HG03175 (cell line): ENCODE measurements at regions not wholly inside any gene's neighbourhood (a gene's known extent, or its start where the extent isn't known, plus 50 kb on each side); places are given as distances from the start of the nearest gene placed in this dataset.

Experiments used
- ATAC-seq: cut with Tn5 transposase; IDR thresholded peaks from one replicate; pipeline ENCODE4 v1.9.1; 2021; ENCODE audit warnings: mild to moderate bottlenecking, moderate library complexity; ENCODE audit not compliant: unreplicated experiment

DNA sequence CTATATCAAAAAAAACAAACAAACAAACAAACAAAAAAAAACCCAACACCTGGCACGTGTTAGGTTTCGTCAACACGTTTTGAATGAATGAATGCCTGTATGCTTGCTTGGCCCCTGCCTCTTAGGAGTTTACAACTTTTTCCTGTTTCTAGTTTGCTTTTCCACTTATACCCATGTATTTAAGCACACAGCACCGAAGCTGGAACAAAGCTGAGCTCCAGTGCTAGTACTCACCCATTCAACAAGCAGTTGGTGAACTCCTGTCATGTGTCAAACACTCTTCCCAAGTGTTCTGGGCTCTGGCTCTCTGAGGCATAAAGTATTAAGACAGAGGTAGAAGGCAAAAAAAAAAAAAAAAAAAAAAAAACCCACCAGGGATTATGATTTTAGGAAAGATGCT lies 599.3 kb downstream of the BUD13 start:
- ATAC-seq = no peak

DNA sequence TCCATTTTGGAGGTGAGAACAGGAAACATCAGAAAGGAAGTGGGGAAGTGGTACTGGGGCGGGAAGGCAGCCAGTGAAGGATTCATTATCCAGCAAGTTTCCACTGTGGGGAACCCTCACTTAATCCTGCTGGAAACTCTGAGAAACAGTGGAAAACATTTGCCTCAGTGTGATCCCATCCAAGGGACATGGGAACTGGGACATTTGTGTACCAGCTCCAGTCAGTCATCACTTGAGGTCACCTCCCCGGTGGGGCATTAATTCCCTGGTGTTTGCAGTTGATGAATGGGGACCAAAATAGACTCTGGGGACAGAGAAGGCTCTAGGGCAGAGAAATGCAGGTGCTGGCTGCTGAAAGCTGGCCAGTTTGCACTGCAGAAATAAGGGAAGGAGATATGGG lies 599.9 kb downstream of the BUD13 start:
- ATAC-seq = no peak

DNA sequence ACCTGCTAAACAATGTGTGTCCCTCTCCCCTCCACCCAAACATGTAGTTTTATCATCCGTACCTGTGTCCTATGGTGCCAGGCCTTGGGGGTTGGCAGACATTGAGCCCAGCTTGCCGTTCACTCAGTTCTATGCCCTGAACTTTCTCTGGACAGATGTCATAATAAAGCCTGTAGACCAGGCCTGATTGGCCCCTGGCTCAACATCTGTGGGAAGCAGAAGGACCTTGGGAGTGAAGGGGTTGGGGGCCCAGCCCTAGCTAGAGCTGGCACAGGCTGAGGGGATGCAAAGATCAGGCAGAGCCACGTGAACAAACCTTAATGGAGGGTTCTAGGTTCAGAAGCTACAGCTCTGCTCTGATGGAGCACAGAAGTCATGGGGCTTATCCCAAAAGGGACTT lies 600.6 kb downstream of the BUD13 start:
- no peak for ATAC-seq

DNA sequence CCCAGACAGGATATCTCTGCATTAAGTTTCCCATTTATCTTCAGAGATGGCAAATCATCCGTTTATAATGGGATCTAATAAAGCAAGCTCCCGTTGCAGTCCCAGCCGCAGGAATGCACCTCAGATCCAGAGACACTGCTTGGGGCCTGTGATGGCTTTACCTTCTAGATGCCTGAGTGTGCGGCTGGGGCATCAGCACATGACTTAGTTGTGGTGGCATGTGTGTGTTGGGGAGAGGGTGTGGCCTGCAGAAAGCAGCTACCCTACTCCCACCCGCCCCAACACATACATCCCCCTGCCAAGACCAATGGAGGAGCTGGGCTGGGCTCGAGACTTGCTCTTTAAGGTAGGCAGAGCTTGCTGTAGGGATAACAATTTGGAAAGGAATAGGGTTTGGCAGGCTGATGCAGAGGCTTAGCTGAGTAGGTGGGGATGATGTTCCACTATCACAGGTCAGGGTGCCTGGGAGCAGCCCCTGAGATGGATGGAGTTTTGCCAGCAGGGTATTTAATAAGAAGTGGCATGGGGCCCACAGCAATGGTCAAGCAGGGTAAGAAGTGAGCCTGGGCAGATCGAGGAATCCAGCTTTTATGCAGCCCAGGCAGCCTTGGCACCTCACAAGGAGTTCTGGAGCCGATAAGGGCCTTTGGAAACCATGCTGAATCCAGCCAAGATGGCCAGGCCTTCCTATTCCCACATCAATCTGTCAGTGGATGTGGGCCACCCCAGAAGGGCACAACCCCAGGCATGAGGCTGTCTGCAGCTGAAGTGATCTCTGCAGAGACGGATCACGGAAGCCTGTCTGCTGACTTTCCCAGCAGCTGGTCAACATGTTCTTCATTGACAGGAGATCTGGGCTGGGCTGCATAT lies 601.3 kb downstream of the BUD13 start:
- ATAC-seq = no peak

DNA sequence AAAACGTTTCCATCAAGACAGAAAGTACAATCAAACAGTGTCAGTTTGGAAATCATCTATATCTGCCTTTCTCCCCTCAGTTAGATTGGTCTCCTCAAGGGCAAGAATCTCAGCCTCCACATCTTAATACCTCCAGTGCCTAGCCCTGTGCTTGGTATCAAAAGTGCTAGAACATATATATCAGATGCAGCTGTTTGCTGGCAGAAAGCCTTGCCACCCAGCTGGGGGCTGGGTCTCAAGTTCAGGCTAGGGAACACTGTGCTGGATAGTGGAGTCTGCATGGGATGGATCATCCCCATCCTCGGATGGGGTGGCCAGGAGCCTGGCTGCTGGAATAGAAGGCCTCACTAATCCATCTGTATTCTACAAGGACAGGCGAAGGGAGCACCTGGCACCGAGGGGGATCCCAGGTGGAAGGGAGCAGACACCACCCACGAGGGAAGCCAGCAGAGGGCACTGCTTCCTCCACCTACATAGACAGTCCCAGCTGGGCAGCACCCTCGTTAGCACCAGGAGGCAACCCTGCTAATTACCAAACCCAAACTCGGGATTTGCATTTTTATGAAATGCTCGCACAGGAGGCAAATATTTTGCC lies 602.2 kb downstream of the BUD13 start:
- no peak for ATAC-seq

DNA sequence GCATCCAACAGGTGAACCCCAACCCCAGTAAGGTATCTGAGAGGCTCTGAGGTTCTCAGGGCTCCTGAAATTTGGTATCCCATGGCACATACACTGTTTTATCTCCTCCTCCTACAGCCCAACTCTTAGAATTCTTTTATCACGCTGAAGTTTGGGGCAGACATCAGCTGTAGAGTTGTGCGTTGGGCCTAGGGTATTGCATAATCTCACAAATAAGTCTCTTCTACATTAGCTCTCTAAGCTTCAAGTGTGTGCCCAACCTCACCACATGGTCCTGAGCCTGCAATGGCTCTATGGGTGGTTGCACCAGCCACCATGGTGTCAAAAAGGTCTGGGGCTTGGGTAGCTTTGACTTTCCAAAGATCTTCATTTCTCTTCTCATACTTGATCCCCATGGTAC lies 603.0 kb downstream of the BUD13 start:
- ATAC-seq = no peak

DNA sequence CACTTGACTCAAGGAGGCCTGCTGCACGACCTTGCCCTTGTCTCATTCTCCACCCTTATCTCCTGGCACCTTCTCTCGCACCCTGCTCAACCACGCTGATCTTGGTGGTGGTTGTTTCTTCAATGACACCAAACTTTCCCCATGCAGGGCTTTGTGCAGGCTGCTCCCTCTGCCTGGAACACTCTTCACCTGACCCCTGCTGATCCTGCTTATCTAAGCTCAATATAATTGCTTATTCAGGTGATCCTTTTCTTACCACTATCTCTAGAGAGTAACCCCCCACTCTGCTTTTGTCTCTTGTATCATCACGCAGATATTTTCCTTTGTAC lies 604.4 kb downstream of the BUD13 start:
- no peak for ATAC-seq

DNA sequence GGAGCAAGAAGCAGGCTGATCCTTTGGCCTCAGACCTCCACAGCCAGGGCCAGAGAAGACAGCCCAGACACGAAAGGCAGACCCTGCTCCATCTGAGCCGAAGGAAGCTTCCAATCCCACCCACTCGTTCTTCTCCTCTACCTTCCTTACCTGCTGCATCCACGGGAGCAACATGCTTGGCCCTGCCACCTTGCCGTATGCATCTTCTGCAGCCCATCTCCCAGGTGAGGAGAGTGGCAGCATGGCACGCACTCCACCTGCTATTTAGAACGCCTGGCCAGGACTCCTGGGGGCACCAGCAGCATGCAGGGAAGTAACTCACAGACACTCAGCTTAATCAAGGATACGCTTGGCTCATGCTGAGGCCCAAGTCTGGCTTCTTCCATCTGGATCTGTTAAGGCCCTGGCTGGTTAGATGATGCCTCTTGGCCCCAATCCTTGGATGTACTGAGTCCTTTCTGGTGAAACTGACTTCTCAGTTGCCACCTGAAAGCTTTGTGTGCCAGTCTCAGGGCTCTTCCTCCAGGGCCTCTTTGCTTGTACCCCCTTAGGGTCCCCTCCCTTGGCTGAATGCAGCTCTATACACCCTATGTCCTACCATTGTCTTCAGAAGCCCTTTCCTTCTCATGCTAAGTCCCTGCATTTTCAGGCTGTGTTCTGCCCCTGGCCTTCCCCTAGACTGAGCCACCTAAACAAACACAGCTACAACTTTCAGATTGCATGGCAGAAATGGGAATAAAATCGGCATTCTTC lies 604.9 kb downstream of the BUD13 start:
- no peak for ATAC-seq

DNA sequence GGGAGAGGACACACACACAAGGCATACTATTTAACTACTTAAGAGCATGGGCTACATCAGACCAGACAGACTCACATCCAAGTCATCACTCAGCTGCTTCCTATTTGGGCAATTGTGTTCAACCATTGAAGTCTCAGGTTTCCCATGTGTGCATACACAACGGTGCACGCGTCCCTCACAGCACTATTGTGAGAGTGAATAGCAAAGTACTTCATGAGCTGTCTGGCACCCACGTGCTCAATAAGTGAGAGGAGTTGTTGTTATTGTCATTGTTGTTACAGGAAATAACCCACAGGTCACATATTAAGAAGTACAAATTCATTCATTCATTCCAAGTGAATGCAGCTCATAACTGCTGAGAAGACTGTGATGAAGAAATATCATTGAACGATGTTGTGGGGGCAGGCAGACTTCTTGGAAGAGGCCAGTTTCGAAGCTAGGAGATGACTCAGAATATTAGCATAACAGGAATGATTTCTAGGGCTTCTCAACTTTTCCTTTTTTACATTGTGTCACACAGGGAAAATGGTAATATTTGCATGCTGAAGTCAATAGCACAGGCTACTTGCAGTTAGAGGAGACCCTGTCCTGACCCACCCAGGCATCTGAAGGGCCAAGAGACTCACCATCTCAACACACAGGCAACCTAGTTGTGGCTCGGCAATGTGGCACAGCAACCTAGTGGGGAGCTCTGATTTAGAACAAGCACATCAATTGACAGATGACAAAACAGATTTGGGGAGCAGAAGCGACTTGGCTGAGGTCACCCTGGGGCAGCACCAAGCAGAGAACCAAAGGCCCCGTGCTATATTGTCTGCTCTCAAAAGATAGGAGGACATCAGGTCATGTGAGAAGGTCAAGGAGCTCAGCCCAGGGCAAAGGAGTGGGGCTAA lies 606.0 kb downstream of the BUD13 start:
- no peak for ATAC-seq

DNA sequence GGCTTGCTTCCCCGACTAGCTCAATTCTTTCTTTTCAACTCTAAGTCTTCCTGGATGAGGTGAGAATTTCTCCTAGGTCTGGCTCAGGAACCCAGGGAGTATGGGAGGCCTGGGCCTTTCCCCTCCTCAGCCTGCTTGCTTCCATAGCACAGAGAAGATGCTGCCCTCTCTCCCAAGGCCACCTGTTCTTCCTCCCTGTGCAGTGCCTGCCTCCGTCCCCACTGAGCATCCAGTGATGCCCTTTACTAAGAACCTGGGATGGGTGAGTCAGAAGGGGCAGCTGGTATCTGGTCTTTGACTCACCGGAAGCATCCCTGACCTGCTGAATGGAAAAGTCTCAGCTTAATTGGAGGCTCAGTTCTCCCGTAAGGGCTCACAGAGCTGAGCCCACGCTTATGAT lies 607.9 kb downstream of the BUD13 start:
- no peak for ATAC-seq

DNA sequence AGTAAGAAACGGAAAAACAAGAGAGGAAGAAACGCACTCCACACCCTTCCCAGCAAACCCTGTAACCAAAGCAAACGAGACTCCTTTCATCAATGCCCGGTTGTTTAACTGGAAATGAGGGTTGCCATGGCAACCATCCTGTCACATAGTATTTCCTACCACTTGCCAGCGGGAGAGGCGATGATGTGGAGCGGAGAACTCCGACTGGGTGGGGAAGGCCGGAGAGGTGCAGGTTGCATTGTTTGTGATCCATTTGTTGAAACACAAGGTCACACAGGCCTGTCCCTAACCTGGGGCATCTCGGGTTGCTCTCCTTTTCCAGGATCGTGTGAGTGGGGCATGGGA lies 609.9 kb downstream of the BUD13 start:
- no peak for ATAC-seq

DNA sequence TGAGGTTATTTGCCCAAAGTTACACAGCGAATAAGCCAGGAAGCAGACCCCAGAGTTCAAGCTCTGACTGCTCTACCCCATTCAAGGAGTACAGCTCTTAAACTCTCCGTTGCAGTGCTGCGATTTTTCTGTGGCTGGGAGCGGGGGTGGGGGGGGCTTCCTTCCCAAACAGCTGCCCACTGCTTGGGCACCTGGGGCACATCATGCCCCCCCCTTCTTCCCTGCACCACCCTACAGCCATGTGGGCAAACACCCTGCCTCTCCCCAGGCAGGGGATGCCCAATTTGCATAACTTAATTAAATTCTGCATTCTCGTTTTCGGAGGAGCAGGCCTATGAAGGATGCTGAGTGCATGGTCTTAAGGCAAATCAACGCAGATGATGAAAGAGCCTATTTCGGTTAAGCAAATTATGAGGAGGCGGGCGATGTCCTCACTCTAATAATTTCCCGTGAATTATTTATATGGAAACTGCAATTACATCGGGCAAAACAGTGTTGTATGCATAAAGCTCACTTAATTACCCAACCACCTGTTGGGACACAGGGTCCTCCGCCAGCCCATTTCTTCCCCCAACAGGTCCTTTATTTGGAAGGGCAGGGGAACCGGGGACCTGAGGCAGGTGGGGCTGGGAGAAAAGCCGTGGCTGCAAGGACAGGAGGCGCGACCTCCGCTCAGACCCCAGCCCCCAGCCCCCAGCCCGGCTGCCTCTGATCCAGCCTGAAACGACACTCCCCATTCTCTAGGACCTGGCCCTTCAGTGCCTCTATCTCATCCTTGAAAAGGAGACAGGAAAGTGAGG lies 610.5 kb downstream of the BUD13 start:
- no peak for ATAC-seq

DNA sequence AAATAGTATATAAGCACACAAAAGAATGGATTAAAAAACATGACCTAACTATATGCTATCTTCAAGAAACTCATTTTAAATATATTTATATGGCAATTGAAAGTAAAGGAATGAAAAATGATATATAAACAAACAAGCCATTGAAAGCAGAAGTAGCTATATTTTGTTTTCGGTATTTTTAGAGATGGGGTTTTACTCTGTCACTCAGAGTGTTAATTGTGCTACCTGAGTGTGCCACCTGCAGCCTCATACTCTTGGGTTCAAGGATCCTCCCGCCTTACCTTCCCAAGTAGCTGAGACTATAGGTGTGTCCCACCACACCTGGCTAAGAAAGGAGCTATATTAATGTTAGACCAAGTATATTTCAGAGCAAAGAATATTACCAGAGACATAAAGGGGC lies 624.1 kb downstream of the BUD13 start:
- no peak for ATAC-seq

DNA sequence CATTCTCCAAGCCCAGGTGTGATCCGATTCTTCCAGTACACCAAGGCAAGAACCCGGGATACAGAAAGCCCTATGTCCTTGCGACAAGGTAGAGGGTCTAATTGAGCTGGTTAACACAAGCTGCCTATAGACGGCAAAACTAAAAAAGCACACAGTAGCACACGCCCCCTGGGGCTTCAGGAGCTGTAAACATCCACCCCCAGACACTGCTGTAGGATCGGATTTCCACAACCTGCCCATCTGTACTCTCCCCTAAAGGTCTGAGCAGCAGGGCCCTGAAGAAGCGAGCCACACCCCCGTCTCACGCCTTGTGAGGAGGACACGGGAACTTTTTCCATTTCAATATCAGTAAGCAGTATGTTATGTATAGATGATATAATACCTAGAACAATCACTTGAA lies 624.7 kb downstream of the BUD13 start:
- ATAC-seq = no peak

DNA sequence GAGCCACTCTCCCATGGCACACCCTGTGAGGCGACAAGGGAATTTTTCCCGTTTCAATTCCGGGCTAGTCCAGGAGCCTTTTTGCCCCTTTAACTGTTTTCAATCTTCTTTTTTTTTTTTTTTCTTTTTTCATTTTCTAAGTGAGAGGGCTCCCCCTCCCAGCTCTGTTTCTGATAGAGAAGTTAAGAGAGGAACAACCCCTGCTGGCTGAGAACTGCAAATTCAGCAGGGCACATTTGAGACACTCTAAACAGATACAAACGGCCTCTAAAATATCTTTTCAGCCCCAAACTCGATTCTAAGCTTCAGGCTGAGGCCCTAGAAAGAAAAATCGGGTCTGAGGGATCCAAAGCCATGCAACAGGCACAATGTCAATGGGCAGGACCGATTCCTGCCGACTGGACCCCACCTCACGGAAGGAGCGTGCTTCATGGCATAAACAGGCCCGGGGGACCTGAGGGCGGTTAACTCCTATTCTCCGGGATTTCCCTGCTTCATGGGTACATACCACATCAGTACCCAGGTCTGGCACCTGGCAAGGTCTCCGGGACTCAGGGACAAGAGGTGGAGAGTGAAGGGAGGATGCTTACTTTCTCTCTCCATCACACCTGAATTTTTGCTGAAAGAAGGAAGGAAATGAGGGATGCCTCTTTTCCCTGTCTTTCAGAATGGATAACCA lies 627.5 kb downstream of the BUD13 start:
- ATAC-seq = no peak

DNA sequence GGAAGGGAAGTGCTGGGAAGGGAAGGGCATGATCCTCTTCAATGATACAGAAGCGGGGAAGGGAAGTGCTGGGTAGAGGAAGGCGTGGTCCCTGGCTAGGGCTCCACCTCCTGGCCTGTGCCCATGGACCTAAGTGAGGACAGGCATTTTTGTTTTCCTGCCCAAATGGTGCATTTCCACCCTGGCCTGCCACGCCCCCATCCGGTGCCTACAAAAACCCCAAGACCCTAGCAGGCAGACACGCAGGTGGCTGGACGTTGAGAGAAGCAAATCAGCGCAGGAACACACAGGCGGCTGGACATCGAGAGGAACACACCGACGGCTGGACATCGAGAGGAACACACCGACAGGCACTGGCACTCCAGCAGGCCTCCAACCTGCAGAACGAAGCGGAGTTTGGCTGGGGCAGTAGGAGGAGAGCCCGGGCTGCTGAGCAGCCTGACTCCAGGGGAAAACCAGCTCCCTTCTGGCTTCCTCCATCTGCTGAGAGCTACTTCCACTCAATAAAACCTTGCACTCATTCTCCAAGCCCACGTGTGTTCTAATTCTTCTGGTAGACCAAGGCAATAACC lies 628.3 kb downstream of the BUD13 start:
- no peak for ATAC-seq

DNA sequence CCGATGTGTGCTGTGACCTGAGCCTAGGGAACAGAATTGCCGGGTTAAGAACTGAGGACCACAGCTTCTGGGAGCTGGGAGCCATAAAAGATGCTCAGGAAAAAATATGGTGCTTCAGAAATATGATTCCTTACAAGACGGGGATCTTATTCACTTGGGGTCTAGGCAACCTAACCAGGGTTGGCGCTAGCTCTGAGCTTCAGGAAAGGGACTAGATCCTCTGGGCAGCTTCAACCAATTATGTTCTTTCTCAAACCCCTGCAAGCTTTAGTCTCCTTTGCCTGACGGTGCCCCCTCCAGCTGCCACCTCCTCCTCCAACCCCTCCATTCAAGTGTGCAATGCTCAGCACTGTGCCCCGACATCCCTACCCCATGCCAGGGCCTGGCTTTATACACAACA lies 634.1 kb upstream of the CADM1 start:
- ATAC-seq = no peak

DNA sequence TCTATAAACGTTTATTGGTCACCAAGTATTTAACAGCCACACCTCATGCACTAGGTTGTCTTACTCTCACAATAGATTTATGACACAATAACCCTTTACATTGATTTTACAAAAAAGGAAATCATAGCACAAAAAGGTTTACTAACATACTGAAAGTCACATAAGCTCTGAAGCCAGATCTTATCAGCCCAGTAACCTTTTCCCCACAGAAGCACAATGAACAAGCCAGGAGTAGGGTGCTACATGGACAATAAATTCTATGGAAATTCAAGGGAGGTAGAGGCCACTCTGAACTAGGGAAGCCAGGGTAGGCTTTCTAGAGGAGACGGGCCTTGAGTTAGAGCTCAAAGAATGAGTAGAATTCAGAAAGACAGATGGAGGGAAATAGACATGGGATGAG lies 633.5 kb upstream of the CADM1 start:
- no peak for ATAC-seq

DNA sequence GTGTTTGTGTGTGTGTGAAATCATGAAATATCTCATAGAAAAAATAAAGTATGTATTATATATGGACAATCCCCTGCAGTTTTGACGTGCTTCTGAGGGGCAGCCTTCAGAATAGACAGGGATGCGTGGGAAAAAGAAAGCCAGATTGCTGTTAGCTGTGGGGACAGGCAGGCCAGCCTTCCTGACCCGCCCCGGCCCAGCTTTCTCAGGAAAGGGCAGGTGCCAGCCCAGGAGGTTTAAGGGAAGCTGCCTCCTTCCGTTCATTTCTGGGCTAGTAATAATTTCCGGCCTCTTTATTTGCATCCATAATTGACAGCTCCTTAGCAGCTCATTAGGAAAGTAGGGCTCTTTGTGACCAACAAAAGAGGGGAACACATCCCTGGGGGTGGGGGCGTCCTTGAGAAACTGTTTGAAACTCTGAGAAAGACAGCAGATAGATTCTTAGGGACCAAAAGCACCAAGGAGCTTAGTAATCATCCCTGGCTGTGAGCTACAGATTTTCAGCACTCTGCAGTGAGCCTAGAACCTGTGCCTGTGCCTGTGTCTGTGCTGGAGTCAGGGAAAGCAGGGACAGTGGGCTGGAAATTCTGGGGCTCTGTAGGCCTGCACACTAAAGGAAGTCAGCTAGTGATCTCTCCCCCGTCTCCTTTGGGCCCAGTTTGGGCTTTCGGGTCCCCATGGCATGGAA lies 632.9 kb upstream of the CADM1 start:
- ATAC-seq = no peak
